Right lobe of liver (tissue), 6 donors: ENCODE measurements at regions not wholly inside any gene's neighbourhood (a gene's known extent, or its start where the extent isn't known, plus 50 kb on each side); places are given as distances from the start of the nearest gene placed in this dataset.
A peak's percentile ranks its signal among the peaks of the same experiment; 100 is the strongest.

Experiments
- ATAC-seq, 4 donors: fragments of 200-7000 bp; cut with Tn5 transposase; one replicate each; pipeline ENCODE4 v1.9.1; 2020; ENCODE audit warnings: mild to moderate bottlenecking in 4 of 4, moderate library complexity in 4 of 4
- DNase-seq, 3 donors: peaks; one replicate each; pipeline ENCODE4 v3.0.0-alpha.2; 2020
- H3K27ac ChIP-seq, 3 donors: fragments of 200-600 bp; one replicate each; pipeline ENCODE4 v1.8.0; 2022
- H3K27me3 ChIP-seq, 2 donors: fragments of 200-600 bp; one replicate each; pipeline ENCODE4 v1.8.0; 2022
- H3K36me3 ChIP-seq, 4 donors: fragments of 200-600 bp; sonication (generic) in 1 of 4; one replicate each; pipeline versions ENCODE4 v1.5.1 to v1.8.0; 2017 to 2022; ENCODE audit warnings: control low read depth in 1 of 4
- H3K4me1 ChIP-seq, 4 donors: fragments of 200-600 bp; sonication (generic) in 1 of 4; one replicate each; pipeline versions ENCODE4 v1.5.1 to v1.8.0; 2017 to 2022; ENCODE audit warnings: control low read depth in 1 of 4
- H3K4me3 ChIP-seq, 3 donors: fragments of 200-600 bp; one replicate each; pipeline ENCODE4 v1.8.0; 2022
- H3K9me3 ChIP-seq, 4 donors: fragments of 200-600 bp; sonication (generic) in 1 of 4; one replicate each; pipeline versions ENCODE4 v1.5.1 to v1.8.0; 2017 to 2022; ENCODE audit warnings: control low read depth in 1 of 4
- CTCF ChIP-seq, 4 donors: fragments of 200-600 bp in 3 of 4; fragments of 450-650 bp in 1 of 4; IDR thresholded peaks; one replicate each; pipeline versions ENCODE4 v1.5.1 to v1.8.0; 2016 to 2022; ENCODE audit warnings: antibody characterized with exemption in 4 of 4, mild to moderate bottlenecking in 2 of 4
- POLR2A ChIP-seq: fragments of 450-650 bp; IDR thresholded peaks from one replicate; pipeline ENCODE4 v1.6.1; 2017; ENCODE audit warnings: antibody characterized with exemption, mild to moderate bottlenecking
- WGBS: methylation state at CpG from one replicate; pipeline ENCODE4 v1.1.6; 2018; ENCODE audit warnings: low coverage, low lambda C conversion rate; ENCODE audit not compliant: insufficient coverage; ENCODE audit errors: missing lambda C conversion rate; 5-methylcytosine and 5-hydroxymethylcytosine counted together
- intact Hi-C, 2 donors: fragments of 100-400 bp; cut with DNase I; formaldehyde crosslinking; loops; one replicate each; pipeline versions ENCODE4 v1.11.2 to v1.14.1; 2022
- donor health status: DM: no; HTN: yes; CAD: no.
- donor health status: DM: no; HTN: no; CAD: no.
- donor health status: DM: no; HTN: no; CAD: no.
- donor health status: DM: no; HTN: yes; CAD: no.
- donor health status: DM: no; HTN: yes; CAD: no.

GRCh38 chr3:193800138-193801043 lies 207.4 kb downstream of the OPA1 start:
- DNase-seq (no peak), ATAC-seq (no peak)
- Histone ChIP-seq H3K27me3 (no peaks in the 10 kb centered on the region), H3K36me3 (no peaks in the 10 kb centered on the region), H3K4me1 (no peaks in the 10 kb centered on the region), H3K27ac (no peak overlapping the region), H3K4me3 (no peak overlapping the region), H3K9me3 (no peaks in the 10 kb centered on the region)
- TF ChIP-seq POLR2A, result no peak
- TF ChIP-seq CTCF (IDR thresholded peaks at IDR 0.05), result no peak
- intact Hi-C loops, result no loop called here
- WGBS, result 67% methylated on average over 10 of the region's 12 CpGs

DNA sequence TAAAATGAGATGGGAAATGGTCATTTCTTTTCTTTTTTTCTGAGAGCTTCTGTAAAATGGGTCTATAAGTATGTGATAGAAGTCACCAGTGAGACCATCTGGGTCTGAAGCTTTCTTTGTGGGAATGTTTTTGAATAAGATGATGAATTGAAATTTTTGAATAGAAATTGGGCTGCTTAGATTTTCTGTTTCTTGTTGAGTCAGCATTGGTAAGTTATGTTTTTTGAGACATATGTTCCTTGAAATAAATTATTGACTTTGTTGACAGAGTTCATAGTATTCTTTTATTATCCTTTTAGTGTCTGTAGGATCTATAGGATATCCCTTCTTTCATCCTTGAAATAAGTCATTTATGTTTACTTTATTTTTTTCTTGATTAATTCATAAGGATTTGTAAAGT lies 208.1 kb downstream of the OPA1 start:
- Histone ChIP-seq H3K9me3 (no peaks in the 10 kb centered on the region), H3K27me3 (no peaks in the 10 kb centered on the region), H3K4me1 (no peaks in the 10 kb centered on the region), H3K36me3 (no peaks in the 10 kb centered on the region), H3K27ac (no peak overlapping the region), H3K4me3 (no peak overlapping the region)
- no peak for DNase-seq
- no peak for ATAC-seq
- intact Hi-C loops, result no loop called here
- no peak for TF ChIP-seq CTCF (IDR thresholded peaks at IDR 0.05)
- TF ChIP-seq POLR2A, result no peak

DNA sequence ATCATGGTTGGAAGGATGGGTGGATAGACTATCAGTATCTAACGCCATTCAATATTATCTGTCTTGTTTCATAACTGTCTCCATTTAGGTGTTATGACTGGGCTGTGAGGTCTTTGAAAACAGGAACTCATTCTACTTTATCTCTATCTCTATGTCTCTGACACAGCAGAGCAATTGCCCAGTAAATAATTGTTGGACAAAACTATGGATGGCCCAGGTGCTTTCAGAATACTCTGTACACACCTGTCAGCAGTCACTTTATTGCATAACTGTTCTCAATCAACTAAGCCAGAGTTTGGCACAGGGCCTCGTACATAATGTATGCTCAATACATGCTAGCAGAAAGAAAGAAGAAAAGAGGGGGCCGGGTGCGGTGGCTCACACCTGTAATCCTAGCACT lies 210.3 kb downstream of the OPA1 start:
- Histone ChIP-seq H3K9me3 (no peaks in the 10 kb centered on the region), H3K27me3 (no peaks in the 10 kb centered on the region), H3K4me3 (no peak overlapping the region), H3K36me3 (no peaks in the 10 kb centered on the region), H3K4me1 (no peaks in the 10 kb centered on the region), H3K27ac (no peak overlapping the region)
- DNase-seq (no peak), ATAC-seq (peak; percentile 59 to 78 (median 72))
- TF ChIP-seq CTCF (IDR thresholded peaks at IDR 0.05) (no peak), POLR2A (no peak)
- WGBS, result 43% methylated on average over 4 of the region's 4 CpGs
- intact Hi-C loops, result no loop called here

DNA sequence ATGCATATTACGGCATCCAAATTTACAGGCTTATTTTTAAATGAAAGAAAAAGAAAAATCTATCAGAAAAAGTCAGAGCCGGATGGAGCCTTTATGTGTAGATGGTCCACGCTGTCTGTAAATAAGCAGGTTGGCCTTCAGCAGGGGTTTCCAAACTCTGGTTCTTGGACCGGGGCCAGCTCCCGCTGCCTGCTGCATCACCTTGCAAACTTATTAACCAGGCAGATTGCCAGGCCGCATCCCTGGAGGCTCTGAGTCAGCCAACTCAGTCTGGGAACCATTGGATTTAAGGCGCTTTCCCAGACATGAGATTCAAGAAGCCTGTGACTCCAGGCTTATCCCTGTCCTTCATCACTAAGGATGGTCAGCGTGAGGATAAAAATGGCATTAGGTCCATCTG lies 212.4 kb downstream of the OPA1 start:
- Histone ChIP-seq H3K36me3 (no peaks in the 10 kb centered on the region), H3K27ac (no peak overlapping the region), H3K9me3 (no peaks in the 10 kb centered on the region), H3K27me3 (no peaks in the 10 kb centered on the region), H3K4me3 (no peak overlapping the region), H3K4me1 (no peaks in the 10 kb centered on the region)
- intact Hi-C loops, result no loop called here
- DNase-seq, result peak in 1 of 3 donors; percentile 77
- peak in 2 of 4 donors; percentile 43 to 64 for ATAC-seq
- 56% methylated on average over 7 of the region's 8 CpGs for WGBS
- TF ChIP-seq POLR2A (no peak), CTCF (IDR thresholded peaks at IDR 0.05) (no peak)
